WTC11 (cell line): ENCODE measurements at regions not wholly inside any gene's neighbourhood (a gene's known extent, or its start where the extent isn't known, plus 50 kb on each side); places are given as distances from the start of the nearest gene placed in this dataset.

Experiments used
- ATAC-seq: fragments of 200-7000 bp; cut with Tn5 transposase; 2 replicates; pipeline ENCODE4 v1.10.0; 2021; ENCODE audit warnings: mild to moderate bottlenecking, moderate library complexity
- CTCF ChIA-PET: fragments of 300-600 bp; sonication (Branson Sonifier 250); formaldehyde crosslinking; loops from one replicate; lab custom pipeline; 2021; ENCODE audit warnings: antibody characterized with exemption; lab: Charles Lee
- POLR2A ChIA-PET: fragments of 350-600 bp; sonication (Branson Sonifier 250); formaldehyde crosslinking; loops from one replicate; lab custom pipeline; 2021; ENCODE audit warnings: antibody characterized with exemption; lab: Charles Lee
- DNase-seq: peaks from one replicate; pipeline ENCODE4 v3.0.0; 2021; ENCODE audit warnings: low spot score
- H3K27ac Mint-ChIP-seq: 2 replicates; pipeline ENCODE4 v1.8.0; 2021; ENCODE audit warnings: mixed read lengths
- H3K27me3 Mint-ChIP-seq: 2 replicates; pipeline ENCODE4 v1.8.0; 2021; ENCODE audit warnings: low read depth, mild to moderate bottlenecking, moderate library complexity, mixed read lengths
- H3K36me3 Mint-ChIP-seq: 2 replicates; pipeline ENCODE4 v1.8.0; 2021; ENCODE audit warnings: mixed read lengths
- H3K4me1 Mint-ChIP-seq: 2 replicates; pipeline ENCODE4 v1.8.0; 2022; ENCODE audit warnings: mixed read lengths
- H3K4me3 Mint-ChIP-seq: 2 replicates; pipeline ENCODE4 v1.8.0; 2021; ENCODE audit warnings: mild to moderate bottlenecking, moderate library complexity, mixed read lengths
- H3K9me3 Mint-ChIP-seq: 2 replicates; pipeline ENCODE4 v1.8.0; 2021; ENCODE audit warnings: mixed read lengths
- ARID4B ChIP-seq: sonication (generic); formaldehyde crosslinking; IDR thresholded peaks from 2 replicates; pipeline ENCODE4 v1.8.0; 2023; ENCODE audit warnings: missing genetic modification reagents, mild to moderate bottlenecking, borderline replicate concordance
- ATF1 ChIP-seq: sonication (generic); formaldehyde crosslinking; IDR thresholded peaks from 2 replicates; pipeline ENCODE4 v1.8.1; 2023; ENCODE audit warnings: mild to moderate bottlenecking, moderate library complexity, missing genetic modification reagents
- CBFB ChIP-seq: sonication (generic); formaldehyde crosslinking; IDR thresholded peaks from 2 replicates; pipeline ENCODE4 v1.8.1; 2022; ENCODE audit warnings: mild to moderate bottlenecking, low read depth, missing genetic modification reagents
- CREM ChIP-seq: sonication (generic); formaldehyde crosslinking; IDR thresholded peaks from 2 replicates; pipeline ENCODE4 v1.8.1; 2022; ENCODE audit warnings: mild to moderate bottlenecking, missing genetic modification reagents, moderate library complexity
- ELF4 ChIP-seq: sonication (generic); formaldehyde crosslinking; IDR thresholded peaks from 2 replicates; pipeline ENCODE4 v1.8.1; 2022; ENCODE audit warnings: low read depth, mild to moderate bottlenecking, moderate library complexity, missing genetic modification reagents
- FOXP4 ChIP-seq: sonication (generic); formaldehyde crosslinking; IDR thresholded peaks from 2 replicates; pipeline ENCODE4 v1.8.0; 2022; ENCODE audit warnings: mild to moderate bottlenecking, missing genetic modification reagents
- IRF2 ChIP-seq: sonication (generic); formaldehyde crosslinking; IDR thresholded peaks from 2 replicates; pipeline ENCODE4 v1.8.0; 2022; ENCODE audit warnings: low read depth, missing genetic modification reagents, borderline replicate concordance
- JUN ChIP-seq: sonication (generic); formaldehyde crosslinking; IDR thresholded peaks from 2 replicates; pipeline ENCODE4 v1.8.0; 2023; ENCODE audit warnings: mild to moderate bottlenecking, missing genetic modification reagents
- NR2C2 ChIP-seq: sonication (generic); formaldehyde crosslinking; IDR thresholded peaks from 2 replicates; pipeline ENCODE4 v1.8.0; 2022; ENCODE audit warnings: mild to moderate bottlenecking, missing genetic modification reagents
- OVOL2 ChIP-seq: fragments of 250-450 bp; sonication (Bioruptor Pico); IDR thresholded peaks from 2 replicates; pipeline ENCODE4 v1.9.0; 2021; ENCODE audit warnings: mild to moderate bottlenecking, borderline replicate concordance
- SOX15 ChIP-seq: fragments of 250-450 bp; sonication (Bioruptor Pico); IDR thresholded peaks from 2 replicates; pipeline ENCODE4 v1.9.0; 2021; ENCODE audit warnings: mild to moderate bottlenecking
- TEAD1 ChIP-seq: sonication (generic); formaldehyde crosslinking; IDR thresholded peaks from 2 replicates; pipeline ENCODE4 v1.8.0; 2022; ENCODE audit warnings: mild to moderate bottlenecking, missing genetic modification reagents
- TEAD4 ChIP-seq: sonication (generic); formaldehyde crosslinking; IDR thresholded peaks from 2 replicates; pipeline ENCODE4 v1.8.0; 2022; ENCODE audit warnings: mild to moderate bottlenecking, missing genetic modification reagents
- ZNF232 ChIP-seq: sonication (generic); formaldehyde crosslinking; IDR thresholded peaks from 2 replicates; pipeline ENCODE4 v1.8.0; 2022; ENCODE audit warnings: mild to moderate bottlenecking, missing genetic modification reagents
- ZNF281 ChIP-seq: sonication (generic); formaldehyde crosslinking; IDR thresholded peaks from 2 replicates; pipeline ENCODE4 v1.8.0; 2023; ENCODE audit warnings: mild to moderate bottlenecking, missing genetic modification reagents
- ZNF396 ChIP-seq: fragments of 250-450 bp; sonication (Bioruptor Pico); IDR thresholded peaks from 2 replicates; pipeline ENCODE4 v1.8.0; 2021; ENCODE audit warnings: mild to moderate bottlenecking, moderate library complexity, borderline replicate concordance
- ZNF671 ChIP-seq: fragments of 250-450 bp; sonication (Bioruptor Pico); IDR thresholded peaks from 2 replicates; pipeline ENCODE4 v1.8.0; 2021; ENCODE audit warnings: mild to moderate bottlenecking
- TF ChIP-seq, protein P1 (sequence below): fragments of 250-450 bp; sonication (Bioruptor Pico); IDR thresholded peaks from 2 replicates; pipeline ENCODE4 v2.1.2; 2022; ENCODE audit warnings: mild to moderate bottlenecking, moderate library complexity

GRCh38 chrY:13615301-13615942 lies 88.3 kb upstream of the TMSB4Y start (continued):
- no peak for TF ChIP-seq ARID4B (CRISPR knock-in tag)

DNA sequence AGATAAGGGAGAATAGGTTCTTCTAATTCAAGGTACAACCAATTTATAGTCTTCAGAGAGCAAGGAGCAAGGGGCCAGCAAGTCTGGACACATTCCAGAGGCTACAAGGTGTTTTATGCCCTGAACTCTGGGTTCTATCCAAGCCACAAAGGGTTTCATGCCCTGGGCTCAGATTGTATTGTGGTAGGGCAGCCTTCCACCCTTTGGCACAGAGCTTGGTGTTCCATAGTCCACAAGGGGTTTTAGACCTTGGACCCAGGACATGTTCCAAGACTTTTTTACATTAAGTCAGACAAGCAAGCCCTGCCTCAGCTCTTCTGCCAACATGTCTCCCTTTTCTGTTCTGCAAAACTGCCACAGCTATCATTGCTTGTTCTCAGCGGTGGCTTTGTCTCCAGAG lies 90.8 kb upstream of the TMSB4Y start:
- H3K4me1 Mint-ChIP-seq = no peaks in the 10 kb centered on the region
- POLR2A ChIA-PET = no interaction called here
- TF ChIP-seq ZNF281 (CRISPR knock-in tag) (no peak), JUN (CRISPR knock-in tag) (no peak)
- H3K36me3 Mint-ChIP-seq = no peaks in the 10 kb centered on the region
- H3K27ac Mint-ChIP-seq = no peak overlapping the region
- CTCF ChIA-PET = no interaction called here
- no peak for ATAC-seq
- H3K9me3 Mint-ChIP-seq = peaks cover 22% of the 10 kb centered on the region
- H3K4me3 Mint-ChIP-seq = no peak overlapping the region
- no peak for DNase-seq
- no peaks in the 10 kb centered on the region for H3K27me3 Mint-ChIP-seq

DNA sequence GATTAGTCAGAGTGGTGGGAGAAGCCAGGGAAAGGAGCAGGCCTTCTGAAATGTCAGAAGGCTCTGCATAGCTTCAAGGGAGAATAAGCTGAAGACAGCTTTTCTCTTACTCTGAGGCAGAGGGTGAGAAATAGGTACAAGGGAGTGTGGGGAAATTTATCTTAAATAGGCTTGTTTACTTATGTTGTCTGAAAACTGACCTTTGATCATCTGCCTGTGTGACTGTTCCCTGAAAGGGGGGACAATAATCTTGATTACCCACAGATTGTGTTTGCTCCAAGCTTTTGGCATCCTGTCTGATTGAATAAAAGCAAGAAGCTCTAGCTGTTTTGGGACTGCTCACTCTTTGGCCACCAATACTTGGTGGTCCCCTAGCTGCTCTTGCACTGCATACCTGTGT lies 91.7 kb upstream of the TMSB4Y start:
- Mint-ChIP-seq H3K9me3 (peaks cover 26% of the 10 kb centered on the region), H3K27me3 (no peaks in the 10 kb centered on the region), H3K27ac (no peak overlapping the region), H3K36me3 (peaks cover 3% of the 10 kb centered on the region; the same call in 1 of the 2 replicates), H3K4me1 (no peaks in the 10 kb centered on the region), H3K4me3 (no peak overlapping the region)
- ChIA-PET CTCF (no interaction called here), POLR2A (no interaction called here)
- no peak for TF ChIP-seq ZNF396 (CRISPR knock-in tag)
- no peak for TF ChIP-seq ZNF671 (CRISPR knock-in tag)
- TF ChIP-seq TEAD4 = no peak
- TF ChIP-seq JUN (CRISPR knock-in tag) = no peak
- TF ChIP-seq, protein P1, sequence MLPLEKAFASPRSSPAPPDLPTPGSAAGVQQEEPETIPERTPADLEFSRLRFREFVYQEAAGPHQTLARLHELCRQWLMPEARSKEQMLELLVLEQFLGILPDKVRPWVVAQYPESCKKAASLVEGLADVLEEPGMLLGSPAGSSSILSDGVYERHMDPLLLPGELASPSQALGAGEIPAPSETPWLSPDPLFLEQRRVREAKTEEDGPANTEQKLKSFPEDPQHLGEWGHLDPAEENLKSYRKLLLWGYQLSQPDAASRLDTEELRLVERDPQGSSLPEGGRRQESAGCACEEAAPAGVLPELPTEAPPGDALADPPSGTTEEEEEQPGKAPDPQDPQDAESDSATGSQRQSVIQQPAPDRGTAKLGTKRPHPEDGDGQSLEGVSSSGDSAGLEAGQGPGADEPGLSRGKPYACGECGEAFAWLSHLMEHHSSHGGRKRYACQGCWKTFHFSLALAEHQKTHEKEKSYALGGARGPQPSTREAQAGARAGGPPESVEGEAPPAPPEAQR (CRISPR knock-in tag) = no peak
- TF ChIP-seq TEAD1 (CRISPR knock-in tag) = no peak
- no peak for TF ChIP-seq NR2C2 (CRISPR knock-in tag)
- no peak for TF ChIP-seq CREM (CRISPR knock-in tag)
- TF ChIP-seq CBFB = no peak
- TF ChIP-seq FOXP4 (CRISPR knock-in tag) = no peak
- TF ChIP-seq ZNF232 (CRISPR knock-in tag) = no peak
- TF ChIP-seq ELF4 (CRISPR knock-in tag) = no peak
- TF ChIP-seq OVOL2 (CRISPR knock-in tag) = no peak
- TF ChIP-seq ATF1 (CRISPR knock-in tag) = no peak
- no peak for TF ChIP-seq SOX15 (CRISPR knock-in tag)
- TF ChIP-seq IRF2 = no peak
- no peak for ATAC-seq
- DNase-seq = no peak
